ENCODE measurements at regions not wholly inside any gene's neighbourhood (a gene's known extent, or its start where the extent isn't known, plus 50 kb on each side); places are given as distances from the start of the nearest gene placed in this dataset.

- Histone ChIP-seq H3K79me2 (ENCODE audit: insufficient read depth, low read length) (no peaks in the 10 kb centered on the region), H3K23me2 (ENCODE audit: insufficient read length, low read depth, low read length, poor library complexity, severe bottlenecking) (no peaks in the 10 kb centered on the region), H2BK120ac (ENCODE audit: low read depth, low read length, poor library complexity, severe bottlenecking) (no peak overlapping the region), H3K56ac (ENCODE audit: insufficient read length, low read depth, low read length) (no peak overlapping the region), H4K91ac (ENCODE audit: insufficient read length, low read depth, low read length) (no peak overlapping the region), H4K5ac (ENCODE audit: insufficient read length, low read depth, low read length) (no peak overlapping the region), H4K8ac (replicated peaks; ENCODE audit: insufficient read length, low read depth, low read length) (no peak overlapping the region), H3K23ac (ENCODE audit: insufficient read length, low read depth, low read length) (no peak overlapping the region), H3K79me1 (ENCODE audit: insufficient read depth, low read depth, low read length, poor library complexity, severe bottlenecking) (no peaks in the 10 kb centered on the region), H2AK5ac (ENCODE audit: insufficient read length, low read length) (no peak overlapping the region), H3K9ac (ENCODE audit: extremely low read depth, insufficient read length, low read length) (no peak overlapping the region), H3K9me3 (ENCODE audit: control insufficient read depth, low read depth, low read length) (no peaks in the 10 kb centered on the region), H2AFZ (ENCODE audit: low read length) (no peak overlapping the region), H3K27me3 (ENCODE audit: insufficient read depth, low read length) (no peaks in the 10 kb centered on the region), H3K18ac (ENCODE audit: insufficient read length, low read depth, low read length) (no peak overlapping the region), H4K20me1 (ENCODE audit: control insufficient read depth, insufficient read depth, insufficient read length) (no peaks in the 10 kb centered on the region), H3T11ph (ENCODE audit: low read length) (no peak overlapping the region), H2BK20ac (ENCODE audit: low read depth, low read length, poor library complexity, severe bottlenecking) (no peak overlapping the region), H2BK12ac (ENCODE audit: insufficient read length, low read depth, low read length) (no peak overlapping the region), H2BK5ac (ENCODE audit: insufficient read length, low read length) (no peak overlapping the region), H3K14ac (ENCODE audit: insufficient read depth, low read length) (no peak overlapping the region), H3K27ac (ENCODE audit: insufficient read length, low read depth, low read length) (no peak overlapping the region), H2BK15ac (ENCODE audit: low read depth, low read length) (no peak overlapping the region), H3K4me1 (ENCODE audit: insufficient read depth, low read length) (no peaks in the 10 kb centered on the region; the same call in 1 of the 2 replicates), H3K4ac (ENCODE audit: low read depth, low read length) (no peak overlapping the region), H3K4me2 (ENCODE audit: insufficient read depth, insufficient read length, low read length) (no peak overlapping the region)
- no peak for DNase-seq
- H3K27me3 Mint-ChIP-seq (ENCODE audit: low read depth): no peaks in the 10 kb centered on the region
- no peaks in the 10 kb centered on the region for H3K9me3 Mint-ChIP-seq
- no peaks in the 10 kb centered on the region for H3K36me3 Mint-ChIP-seq (ENCODE audit: insufficient read depth in 1 of 3, low read depth in 3 of 3)
- H3K4me3 Mint-ChIP-seq: no peak overlapping the region
- no peak for TF ChIP-seq CTCF (conservative IDR thresholded peaks at IDR 0.05)
- H3K27ac Mint-ChIP-seq: no peak overlapping the region
- WGBS (ENCODE audit: extremely low coverage, insufficient read length, low lambda C conversion rate): no CpG with 5 or more reads among the region's 1 CpG
- peaks cover 17 to 21% of the 10 kb centered on the region in 2 experiments for H3K4me1 Mint-ChIP-seq
These were observed 53.9 kb upstream of the TIAM1 start for GRCh38 chr21:31397939-31398338.
